HepG2 (cell line): ENCODE measurements at regions not wholly inside any gene's neighbourhood (a gene's known extent, or its start where the extent isn't known, plus 50 kb on each side); places are given as distances from the start of the nearest gene placed in this dataset.

Experiments used
- BHLHE40 ChIP-seq: IDR thresholded peaks from 2 replicates; pipeline ENCODE4 v1.6.1; 2011; ENCODE audit warnings: low read length, improper control_type of control experiment
- GRHL1 ChIP-seq: sonication (generic); formaldehyde crosslinking; conservative IDR thresholded peaks from 2 replicates; pipeline ENCODE4 v1.8.0; 2022; ENCODE audit warnings: missing genetic modification reagents
- HDAC6 ChIP-seq: fragments of 200-600 bp; sonication (generic); IDR thresholded peaks from 2 replicates; pipeline ENCODE4 v1.7.0; 2017; ENCODE audit warnings: mild to moderate bottlenecking, antibody characterized with exemption, low read length, low read depth
- MAX ChIP-seq: IDR thresholded peaks from 2 replicates; pipeline ENCODE4 v1.6.1; 2012; ENCODE audit warnings: inconsistent platforms
- MTA3 ChIP-seq: sonication (generic); formaldehyde crosslinking; IDR thresholded peaks from 2 replicates; pipeline ENCODE4 v1.4.0; 2020; ENCODE audit warnings: missing genetic modification reagents
- NFKBIZ ChIP-seq: IDR thresholded peaks from 2 replicates; pipeline ENCODE4 v1.6.1; 2018; ENCODE audit warnings: missing genetic modification reagents, missing compliant biosample characterization
- PBX2 ChIP-seq: IDR thresholded peaks from 2 replicates; pipeline ENCODE4 v1.6.1; 2016; ENCODE audit warnings: control low read depth
- SNAPC5 ChIP-seq: sonication (generic); formaldehyde crosslinking; IDR thresholded peaks from 2 replicates; pipeline ENCODE4 v1.8.1; 2023; ENCODE audit warnings: mild to moderate bottlenecking, missing genetic modification reagents, borderline replicate concordance
- SOX13 ChIP-seq, 3 experiments: fragments of 450-650 bp in 1 of 3; sonication (generic) in 1 of 3; formaldehyde crosslinking in 1 of 3; IDR thresholded peaks in 2 of 3; conservative IDR thresholded peaks in 1 of 3; 2 replicates each; pipeline versions ENCODE4 v1.5.0 to v1.6.1; 2016 to 2020; ENCODE audit warnings: antibody characterized with exemption in 1 of 3, mild to moderate bottlenecking in 1 of 3, missing compliant biosample characterization in 1 of 3, missing genetic modification reagents in 1 of 3, moderate library complexity in 1 of 3
- TMF1 ChIP-seq: sonication (generic); formaldehyde crosslinking; IDR thresholded peaks from 2 replicates; pipeline ENCODE4 v1.8.1; 2022; ENCODE audit warnings: low read depth, missing genetic modification reagents
- XBP1 ChIP-seq: sonication (generic); formaldehyde crosslinking; IDR thresholded peaks from 2 replicates; pipeline ENCODE4 v1.5.0; 2020; ENCODE audit warnings: missing genetic modification reagents
- ZBTB34 ChIP-seq: sonication (generic); formaldehyde crosslinking; IDR thresholded peaks from 2 replicates; pipeline ENCODE4 v1.8.0; 2022; ENCODE audit warnings: mild to moderate bottlenecking, missing genetic modification reagents
- ZFP62 ChIP-seq: sonication (generic); formaldehyde crosslinking; IDR thresholded peaks from 2 replicates; pipeline ENCODE4 v1.4.0; 2020; ENCODE audit warnings: missing genetic modification reagents
- ZMYM4 ChIP-seq: sonication (generic); formaldehyde crosslinking; IDR thresholded peaks from 2 replicates; pipeline ENCODE4 v1.8.1; 2023; ENCODE audit warnings: mild to moderate bottlenecking, missing genetic modification reagents
- ZNF556 ChIP-seq: sonication (generic); formaldehyde crosslinking; IDR thresholded peaks from 2 replicates; pipeline ENCODE4 v1.4.0; 2020; ENCODE audit warnings: mild to moderate bottlenecking, missing genetic modification reagents, borderline replicate concordance
- ZNF574 ChIP-seq: sonication (generic); formaldehyde crosslinking; IDR thresholded peaks from 2 replicates; pipeline ENCODE4 v1.4.0; 2020; ENCODE audit warnings: missing genetic modification reagents
- ZNF773 ChIP-seq: sonication (generic); formaldehyde crosslinking; IDR thresholded peaks from 2 replicates; pipeline ENCODE4 v1.4.0; 2020; ENCODE audit warnings: missing genetic modification reagents, borderline replicate concordance
- ZSCAN5A ChIP-seq: sonication (generic); formaldehyde crosslinking; IDR thresholded peaks from 2 replicates; pipeline ENCODE4 v1.8.0; 2022; ENCODE audit warnings: mild to moderate bottlenecking, missing genetic modification reagents, borderline replicate concordance

GRCh38 chr2:156189143-156189542, 143.4 kb downstream of the NR4A2 start (continued):
- TF ChIP-seq ZNF773 (CRISPR knock-in tag) (no peak), BHLHE40 (0 out of 2 replicates have a peak, but pooled peaks have one; percentile 38), NFKBIZ (CRISPR knock-in tag) (no peak), SOX13 (IDR thresholded peaks at IDR 0.05) (no peak), SOX13 (CRISPR knock-in tag; conservative IDR thresholded peaks at IDR 0.05 in 1 of 2, IDR thresholded peaks at IDR 0.05 in 1 of 2) (peak in 1 of 2 experiments; percentile 30; a peak in 1 of 4 replicates), MAX (no peak), ZNF574 (CRISPR knock-in tag) (no peak), MTA3 (CRISPR knock-in tag) (no peak), PBX2 (CRISPR knock-in tag) (peak; percentile 34; the same call in 1 of the 2 replicates), GRHL1 (no peak), HDAC6 (no peak), ZBTB34 (CRISPR knock-in tag) (no peak), TMF1 (no peak), ZSCAN5A (CRISPR knock-in tag) (no peak), XBP1 (no peak), ZFP62 (CRISPR knock-in tag) (no peak), ZMYM4 (CRISPR knock-in tag) (peak; percentile 45; the same call in 1 of the 2 replicates), ZNF556 (CRISPR knock-in tag) (no peak), SNAPC5 (CRISPR knock-in tag) (no peak)
